ENCODE measurements at regions not wholly inside any gene's neighbourhood (a gene's known extent, or its start where the extent isn't known, plus 50 kb on each side); places are given as distances from the start of the nearest gene placed in this dataset.

- intact Hi-C loops (cut with DNase I; ENCODE audit: low total_unique reads): no loop called here
- TF ChIP-seq POLR2A (IDR thresholded peaks at IDR 0.05) (no peak), CTCF (IDR thresholded peaks at IDR 0.05) (no peak)
- DNase-seq (ENCODE audit: low spot score in 2 of 2): no peak
- no peak overlapping the region for H3K4me3 ChIP-seq (ENCODE audit: low read depth, poor library complexity, severe bottlenecking)
Measured at GRCh38 chr3:20772869-20773268, 586.9 kb upstream of the SGO1 start.

- WGBS, 2 donors: 69 to 75% methylated on average over 4 of the region's 4 CpGs
- DNase-seq (ENCODE audit: low spot score in 2 of 2): no peak
- intact Hi-C loops (cut with DNase I; ENCODE audit: low total_unique reads): no loop called here
- no peak overlapping the region for H3K4me3 ChIP-seq (ENCODE audit: low read depth, poor library complexity, severe bottlenecking)
- no peak for TF ChIP-seq CTCF (IDR thresholded peaks at IDR 0.05)
- no peak for TF ChIP-seq POLR2A (IDR thresholded peaks at IDR 0.05)
Measured at GRCh38 chr3:20769430-20769829, 583.4 kb upstream of the SGO1 start.

- no peak for DNase-seq (ENCODE audit: low spot score in 2 of 2)
- no peak overlapping the region for H3K4me3 ChIP-seq (ENCODE audit: low read depth, poor library complexity, severe bottlenecking)
- TF ChIP-seq CTCF (IDR thresholded peaks at IDR 0.05) (no peak), POLR2A (IDR thresholded peaks at IDR 0.05) (no peak)
- intact Hi-C loops (cut with DNase I; ENCODE audit: low total_unique reads): no loop called here
Measured at GRCh38 chr3:20760981-20761380, 575.0 kb upstream of the SGO1 start.

- TF ChIP-seq CTCF (IDR thresholded peaks at IDR 0.05): no peak
- 60 to 75% methylated on average over 1 of the region's 1 CpG for WGBS, 2 donors
- no peak overlapping the region for H3K4me3 ChIP-seq (ENCODE audit: low read depth, poor library complexity, severe bottlenecking)
- intact Hi-C loops (cut with DNase I; ENCODE audit: low total_unique reads): no loop called here
- DNase-seq (ENCODE audit: low spot score in 2 of 2): no peak
Measured at GRCh38 chr3:20752416-20752815, 566.4 kb upstream of the SGO1 start.

- no peak for DNase-seq (ENCODE audit: low spot score in 2 of 2)
- WGBS, 2 donors: 44 to 50% methylated on average over 4 of the region's 4 CpGs
- intact Hi-C loops (cut with DNase I; ENCODE audit: low total_unique reads): no loop called here
- H3K4me3 ChIP-seq (ENCODE audit: low read depth, poor library complexity, severe bottlenecking): no peak overlapping the region
- TF ChIP-seq POLR2A (IDR thresholded peaks at IDR 0.05) (no peak), CTCF (IDR thresholded peaks at IDR 0.05) (no peak)
Measured at GRCh38 chr3:20751296-20751695, 565.3 kb upstream of the SGO1 start.

- TF ChIP-seq POLR2A (IDR thresholded peaks at IDR 0.05) (no peak), CTCF (IDR thresholded peaks at IDR 0.05) (no peak)
- H3K4me3 ChIP-seq (ENCODE audit: low read depth, poor library complexity, severe bottlenecking): no peak overlapping the region
- intact Hi-C loops (cut with DNase I; ENCODE audit: low total_unique reads): no loop called here
- no peak for DNase-seq (ENCODE audit: low spot score in 2 of 2)
- 56 to 61% methylated on average over 1 of the region's 1 CpG for WGBS, 2 donors
Measured at GRCh38 chr3:20747741-20748140, 561.7 kb upstream of the SGO1 start.
